ENCODE measurements at regions not wholly inside any gene's neighbourhood (a gene's known extent, or its start where the extent isn't known, plus 50 kb on each side); places are given as distances from the start of the nearest gene placed in this dataset.

- TF ChIP-seq ZNF792 (tag by site-specific recombination; IDR thresholded peaks at IDR 0.05) (no peak), ZNF423 (tag by site-specific recombination; IDR thresholded peaks at IDR 0.05) (no peak), ZIC2 (tag by site-specific recombination; IDR thresholded peaks at IDR 0.05) (no peak), ZNF621 (tag by site-specific recombination; IDR thresholded peaks at IDR 0.05) (no peak), ZNF48 (tag by site-specific recombination; IDR thresholded peaks at IDR 0.05) (no peak), ZNF302 (tag by site-specific recombination; IDR thresholded peaks at IDR 0.05; ENCODE audit: low read depth) (no peak), BCL6B (tag by site-specific recombination; IDR thresholded peaks at IDR 0.05) (no peak), ZEB2 (tag by site-specific recombination; IDR thresholded peaks at IDR 0.05) (0 out of 2 replicates have a peak, but pooled peaks have one; percentile 20), ZNF248 (tag by site-specific recombination; IDR thresholded peaks at IDR 0.05) (no peak), ZNF629 (tag by site-specific recombination; IDR thresholded peaks at IDR 0.05) (peak; percentile 80), ZBTB17 (tag by site-specific recombination; IDR thresholded peaks at IDR 0.05) (0 out of 2 replicates have a peak, but pooled peaks have one; percentile 48), ZBTB7A (tag by site-specific recombination; IDR thresholded peaks at IDR 0.05; ENCODE audit: low read depth) (no peak), ZNF311 (tag by site-specific recombination; IDR thresholded peaks at IDR 0.05; ENCODE audit: borderline replicate concordance) (no peak), ZNF184 (tag by site-specific recombination; IDR thresholded peaks at IDR 0.05) (no peak), ZNF501 (tag by site-specific recombination; IDR thresholded peaks at IDR 0.05) (no peak), ZNF155 (tag by site-specific recombination; IDR thresholded peaks at IDR 0.05) (no peak), ZNF791 (tag by site-specific recombination; IDR thresholded peaks at IDR 0.05) (no peak), ZNF837 (tag by site-specific recombination; IDR thresholded peaks at IDR 0.05) (no peak), ZNF701 (tag by site-specific recombination; IDR thresholded peaks at IDR 0.05) (no peak), ZNF558 (tag by site-specific recombination; IDR thresholded peaks at IDR 0.05) (no peak), ZFP69B (tag by site-specific recombination; IDR thresholded peaks at IDR 0.05) (0 out of 2 replicates have a peak, but pooled peaks have one; percentile 21), ZBTB1 (tag by site-specific recombination; IDR thresholded peaks at IDR 0.05) (no peak), KLF17 (tag by site-specific recombination; IDR thresholded peaks at IDR 0.05) (no peak), ZNF114 (tag by site-specific recombination; IDR thresholded peaks at IDR 0.05) (no peak), ZNF18 (tag by site-specific recombination; IDR thresholded peaks at IDR 0.05) (no peak), BCL11A (tag by site-specific recombination; IDR thresholded peaks at IDR 0.05; ENCODE audit: low read depth) (peak; percentile 67; the same call in 1 of the 2 replicates), SALL2 (tag by site-specific recombination; IDR thresholded peaks at IDR 0.05; ENCODE audit: borderline replicate concordance) (no peak), ZNF670 (tag by site-specific recombination; IDR thresholded peaks at IDR 0.05; ENCODE audit: low read depth) (no peak), ZNF174 (tag by site-specific recombination; IDR thresholded peaks at IDR 0.05) (no peak)
- TF ChIP-seq, protein P1, sequence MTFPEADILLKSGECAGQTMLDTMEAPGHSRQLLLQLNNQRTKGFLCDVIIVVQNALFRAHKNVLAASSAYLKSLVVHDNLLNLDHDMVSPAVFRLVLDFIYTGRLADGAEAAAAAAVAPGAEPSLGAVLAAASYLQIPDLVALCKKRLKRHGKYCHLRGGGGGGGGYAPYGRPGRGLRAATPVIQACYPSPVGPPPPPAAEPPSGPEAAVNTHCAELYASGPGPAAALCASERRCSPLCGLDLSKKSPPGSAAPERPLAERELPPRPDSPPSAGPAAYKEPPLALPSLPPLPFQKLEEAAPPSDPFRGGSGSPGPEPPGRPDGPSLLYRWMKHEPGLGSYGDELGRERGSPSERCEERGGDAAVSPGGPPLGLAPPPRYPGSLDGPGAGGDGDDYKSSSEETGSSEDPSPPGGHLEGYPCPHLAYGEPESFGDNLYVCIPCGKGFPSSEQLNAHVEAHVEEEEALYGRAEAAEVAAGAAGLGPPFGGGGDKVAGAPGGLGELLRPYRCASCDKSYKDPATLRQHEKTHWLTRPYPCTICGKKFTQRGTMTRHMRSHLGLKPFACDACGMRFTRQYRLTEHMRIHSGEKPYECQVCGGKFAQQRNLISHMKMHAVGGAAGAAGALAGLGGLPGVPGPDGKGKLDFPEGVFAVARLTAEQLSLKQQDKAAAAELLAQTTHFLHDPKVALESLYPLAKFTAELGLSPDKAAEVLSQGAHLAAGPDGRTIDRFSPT (tag by site-specific recombination; IDR thresholded peaks at IDR 0.05), result peak; percentile 70; the same call in 1 of the 2 replicates
- TF ChIP-seq, protein P2, sequence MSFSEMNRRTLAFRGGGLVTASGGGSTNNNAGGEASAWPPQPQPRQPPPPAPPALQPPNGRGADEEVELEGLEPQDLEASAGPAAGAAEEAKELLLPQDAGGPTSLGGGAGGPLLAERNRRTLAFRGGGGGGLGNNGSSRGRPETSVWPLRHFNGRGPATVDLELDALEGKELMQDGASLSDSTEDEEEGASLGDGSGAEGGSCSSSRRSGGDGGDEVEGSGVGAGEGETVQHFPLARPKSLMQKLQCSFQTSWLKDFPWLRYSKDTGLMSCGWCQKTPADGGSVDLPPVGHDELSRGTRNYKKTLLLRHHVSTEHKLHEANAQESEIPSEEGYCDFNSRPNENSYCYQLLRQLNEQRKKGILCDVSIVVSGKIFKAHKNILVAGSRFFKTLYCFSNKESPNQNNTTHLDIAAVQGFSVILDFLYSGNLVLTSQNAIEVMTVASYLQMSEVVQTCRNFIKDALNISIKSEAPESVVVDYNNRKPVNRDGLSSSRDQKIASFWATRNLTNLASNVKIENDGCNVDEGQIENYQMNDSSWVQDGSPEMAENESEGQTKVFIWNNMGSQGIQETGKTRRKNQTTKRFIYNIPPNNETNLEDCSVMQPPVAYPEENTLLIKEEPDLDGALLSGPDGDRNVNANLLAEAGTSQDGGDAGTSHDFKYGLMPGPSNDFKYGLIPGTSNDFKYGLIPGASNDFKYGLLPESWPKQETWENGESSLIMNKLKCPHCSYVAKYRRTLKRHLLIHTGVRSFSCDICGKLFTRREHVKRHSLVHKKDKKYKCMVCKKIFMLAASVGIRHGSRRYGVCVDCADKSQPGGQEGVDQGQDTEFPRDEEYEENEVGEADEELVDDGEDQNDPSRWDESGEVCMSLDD (tag by site-specific recombination; IDR thresholded peaks at IDR 0.05), result peak; percentile 62; the same call in 1 of the 2 replicates
- TF ChIP-seq, protein P3, sequence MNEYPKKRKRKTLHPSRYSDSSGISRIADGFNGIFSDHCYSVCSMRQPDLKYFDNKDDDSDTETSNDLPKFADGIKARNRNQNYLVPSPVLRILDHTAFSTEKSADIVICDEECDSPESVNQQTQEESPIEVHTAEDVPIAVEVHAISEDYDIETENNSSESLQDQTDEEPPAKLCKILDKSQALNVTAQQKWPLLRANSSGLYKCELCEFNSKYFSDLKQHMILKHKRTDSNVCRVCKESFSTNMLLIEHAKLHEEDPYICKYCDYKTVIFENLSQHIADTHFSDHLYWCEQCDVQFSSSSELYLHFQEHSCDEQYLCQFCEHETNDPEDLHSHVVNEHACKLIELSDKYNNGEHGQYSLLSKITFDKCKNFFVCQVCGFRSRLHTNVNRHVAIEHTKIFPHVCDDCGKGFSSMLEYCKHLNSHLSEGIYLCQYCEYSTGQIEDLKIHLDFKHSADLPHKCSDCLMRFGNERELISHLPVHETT (tag by site-specific recombination; IDR thresholded peaks at IDR 0.05), result 0 out of 2 replicates have a peak, but pooled peaks have one; percentile 74
Observed at GRCh38 chr12:76636121-76636692, 76.6 kb upstream of the OSBPL8 start (continued).
